Spleen (tissue), 7 donors: ENCODE measurements at regions not wholly inside any gene's neighbourhood (a gene's known extent, or its start where the extent isn't known, plus 50 kb on each side); places are given as distances from the start of the nearest gene placed in this dataset.

Experiments used
- POLR2A ChIP-seq, 3 donors: fragments of 450-650 bp; IDR thresholded peaks; one replicate each; pipeline ENCODE4 v1.5.1; 2017; ENCODE audit warnings: antibody characterized with exemption in 3 of 3, mild to moderate bottlenecking in 1 of 3
- POLR2AphosphoS5 ChIP-seq, 3 donors: sonication (generic); formaldehyde crosslinking; IDR thresholded peaks; one replicate each; pipeline ENCODE4 v1.5.1; 2017; ENCODE audit warnings: antibody characterized with exemption in 3 of 3
- TF ChIP-seq, protein P1 (sequence below), 11 experiments: fragments of 200-600 bp in 7 of 11; fragments of 450-650 bp in 4 of 11; sonication (generic) in 4 of 11; IDR thresholded peaks in 8 of 11; conservative IDR thresholded peaks in 3 of 11; 1 replicate in 7 of 11; 2 replicates in 4 of 11; pipeline versions ENCODE4 v1.4.0 to v1.8.0; 2016 to 2021; ENCODE audit warnings: antibody characterized with exemption in 11 of 11, inconsistent platforms in 4 of 11, mild to moderate bottlenecking in 1 of 11
- donor health status: DM: no; HTN: no; CAD: no; lungs with moderate emphysema.
- donor health status: DM: no; HTN: no; CAD: no.
- donor health status: DM: no; HTN: no; CAD: no.

- TF ChIP-seq, protein P1, sequence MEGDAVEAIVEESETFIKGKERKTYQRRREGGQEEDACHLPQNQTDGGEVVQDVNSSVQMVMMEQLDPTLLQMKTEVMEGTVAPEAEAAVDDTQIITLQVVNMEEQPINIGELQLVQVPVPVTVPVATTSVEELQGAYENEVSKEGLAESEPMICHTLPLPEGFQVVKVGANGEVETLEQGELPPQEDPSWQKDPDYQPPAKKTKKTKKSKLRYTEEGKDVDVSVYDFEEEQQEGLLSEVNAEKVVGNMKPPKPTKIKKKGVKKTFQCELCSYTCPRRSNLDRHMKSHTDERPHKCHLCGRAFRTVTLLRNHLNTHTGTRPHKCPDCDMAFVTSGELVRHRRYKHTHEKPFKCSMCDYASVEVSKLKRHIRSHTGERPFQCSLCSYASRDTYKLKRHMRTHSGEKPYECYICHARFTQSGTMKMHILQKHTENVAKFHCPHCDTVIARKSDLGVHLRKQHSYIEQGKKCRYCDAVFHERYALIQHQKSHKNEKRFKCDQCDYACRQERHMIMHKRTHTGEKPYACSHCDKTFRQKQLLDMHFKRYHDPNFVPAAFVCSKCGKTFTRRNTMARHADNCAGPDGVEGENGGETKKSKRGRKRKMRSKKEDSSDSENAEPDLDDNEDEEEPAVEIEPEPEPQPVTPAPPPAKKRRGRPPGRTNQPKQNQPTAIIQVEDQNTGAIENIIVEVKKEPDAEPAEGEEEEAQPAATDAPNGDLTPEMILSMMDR (IDR thresholded peaks at IDR 0.05 in 8 of 11, conservative IDR thresholded peaks at IDR 0.05 in 3 of 11) = no peak
- TF ChIP-seq POLR2A (IDR thresholded peaks at IDR 0.05) = no peak
- no peak for TF ChIP-seq POLR2AphosphoS5 (IDR thresholded peaks at IDR 0.05)
These were observed 115.6 kb upstream of the FAM83B start for GRCh38 chr6:54730767-54731630.
